Smooth muscle cell (in vitro differentiated cells): ENCODE measurements at regions not wholly inside any gene's neighbourhood (a gene's known extent, or its start where the extent isn't known, plus 50 kb on each side); places are given as distances from the start of the nearest gene placed in this dataset.

Experiments
- DNase-seq: peaks from one replicate; lab custom pipeline; 2025; ENCODE audit not compliant: unreplicated experiment; lab: John Stamatoyannopoulos, UW
- H2AFZ ChIP-seq: fragments of 200-600 bp; sonication (generic); 2 replicates; pipeline ENCODE4 v1.6.0; 2016; ENCODE audit warnings: antibody characterized with exemption, low read depth, mild to moderate bottlenecking
- H3F3A ChIP-seq: fragments of 200-600 bp; sonication (generic); 2 replicates; pipeline ENCODE4 v1.6.0; 2017; ENCODE audit warnings: antibody characterized with exemption, low read depth
- H3K27ac ChIP-seq: fragments of 200-600 bp; sonication (generic); 2 replicates; pipeline ENCODE4 v1.5.1; 2016; ENCODE audit warnings: low read depth, mild to moderate bottlenecking
- H3K27me3 ChIP-seq: fragments of 200-600 bp; sonication (generic); 2 replicates; pipeline ENCODE4 v1.6.1; 2016; ENCODE audit warnings: low read depth, mild to moderate bottlenecking
- H3K36me3 ChIP-seq: fragments of 200-600 bp; sonication (generic); 2 replicates; pipeline ENCODE4 v1.5.1; 2016; ENCODE audit warnings: low read depth
- H3K4me1 ChIP-seq: fragments of 200-600 bp; sonication (generic); 2 replicates; pipeline ENCODE4 v1.5.1; 2016; ENCODE audit warnings: low read depth
- H3K4me2 ChIP-seq: fragments of 200-600 bp; sonication (generic); 2 replicates; pipeline ENCODE4 v1.6.0; 2016; ENCODE audit warnings: mild to moderate bottlenecking
- H3K4me3 ChIP-seq: fragments of 200-600 bp; sonication (generic); 2 replicates; pipeline ENCODE4 v1.5.1; 2016; ENCODE audit warnings: mild to moderate bottlenecking
- H3K79me2 ChIP-seq: fragments of 200-600 bp; sonication (generic); 2 replicates; pipeline ENCODE4 v1.6.0; 2016; ENCODE audit warnings: low read depth, mild to moderate bottlenecking
- H3K9ac ChIP-seq: fragments of 200-600 bp; sonication (generic); 2 replicates; pipeline ENCODE4 v1.6.0; 2016; ENCODE audit warnings: low read depth
- H3K9me3 ChIP-seq: fragments of 200-600 bp; sonication (generic); replicated peaks from 2 replicates; pipeline ENCODE4 v1.5.1; 2016; ENCODE audit warnings: low read depth
- H4K20me1 ChIP-seq: fragments of 200-600 bp; sonication (generic); 2 replicates; pipeline ENCODE4 v1.6.0; 2016; ENCODE audit warnings: low read depth
- CTCF ChIP-seq: fragments of 200-600 bp; sonication (generic); IDR thresholded peaks from 2 replicates; pipeline ENCODE4 v1.5.1; 2017; ENCODE audit warnings: borderline replicate concordance, mild to moderate bottlenecking, antibody characterized with exemption; ENCODE audit not compliant: insufficient read depth, poor library complexity, severe bottlenecking
- WGBS: methylation state at CpG from one replicate; pipeline ENCODE4 v1.1.7; 2016; ENCODE audit warnings: low lambda C conversion rate; 5-methylcytosine and 5-hydroxymethylcytosine counted together

GRCh38 chr5:175347027-175347426 is 97.0 kb downstream of the DRD1 start:
- no peak overlapping the region for H2AFZ ChIP-seq
- whole genome bisulfite sequencing, result 29% methylated on average over 5 of the region's 5 CpGs
- DNase-seq, result no peak
- no peak overlapping the region for H3K27ac ChIP-seq
- H3K4me1 ChIP-seq, result peaks cover 20% of the 10 kb centered on the region
- no peak for TF ChIP-seq CTCF
- H3K4me2 ChIP-seq, result peak overlapping the region; percentile 9
- no peaks in the 10 kb centered on the region for H4K20me1 ChIP-seq
- H3K27me3 ChIP-seq, result no peaks in the 10 kb centered on the region
- H3K9ac ChIP-seq, result no peak overlapping the region
- H3K4me3 ChIP-seq, result no peak overlapping the region
- H3K36me3 ChIP-seq, result no peaks in the 10 kb centered on the region
- H3F3A ChIP-seq, result peaks cover 10% of the 10 kb centered on the region
- no peaks in the 10 kb centered on the region for H3K9me3 ChIP-seq
- no peaks in the 10 kb centered on the region for H3K79me2 ChIP-seq

- no peaks in the 10 kb centered on the region for H3K9me3 ChIP-seq
- no peak for DNase-seq
- no peaks in the 10 kb centered on the region for H3K36me3 ChIP-seq
- H3K79me2 ChIP-seq, result no peaks in the 10 kb centered on the region
- no peaks in the 10 kb centered on the region for H4K20me1 ChIP-seq
- H3K4me3 ChIP-seq, result no peak overlapping the region
- H3K4me1 ChIP-seq, result peaks cover 20% of the 10 kb centered on the region
- no peak overlapping the region for H2AFZ ChIP-seq
- H3K27me3 ChIP-seq, result no peaks in the 10 kb centered on the region
- peaks cover 10% of the 10 kb centered on the region for H3F3A ChIP-seq
- peak overlapping the region; percentile 27 for H3K4me2 ChIP-seq
- WGBS, result 38% methylated on average over 4 of the region's 4 CpGs
- no peak overlapping the region for H3K9ac ChIP-seq
- no peak for TF ChIP-seq CTCF
- peak overlapping the region; percentile 34 for H3K27ac ChIP-seq
These were observed 99.4 kb downstream of the DRD1 start for GRCh38 chr5:175344331-175345195.

GRCh38 chr5:175343308-175343707 is 100.7 kb downstream of the DRD1 start:
- Histone ChIP-seq H3K79me2 (no peaks in the 10 kb centered on the region), H3K4me1 (peaks cover 19% of the 10 kb centered on the region), H3K27me3 (no peaks in the 10 kb centered on the region), H3K9me3 (no peaks in the 10 kb centered on the region), H3K36me3 (no peaks in the 10 kb centered on the region), H3K4me2 (peak overlapping the region; percentile 27), H3K27ac (peak overlapping the region; percentile 23), H4K20me1 (no peaks in the 10 kb centered on the region), H3K4me3 (no peak overlapping the region), H3K9ac (no peak overlapping the region), H2AFZ (no peak overlapping the region), H3F3A (peaks cover 10% of the 10 kb centered on the region)
- DNase-seq, result no peak
- WGBS, result 82% methylated on average over 2 of the region's 2 CpGs
- no peak for TF ChIP-seq CTCF

GRCh38 chr5:175340180-175340579 is 103.8 kb downstream of the DRD1 start:
- no peak for TF ChIP-seq CTCF
- Histone ChIP-seq H3F3A (peaks cover 9% of the 10 kb centered on the region), H3K4me3 (no peak overlapping the region), H3K9me3 (no peaks in the 10 kb centered on the region), H3K27me3 (no peaks in the 10 kb centered on the region), H3K79me2 (no peaks in the 10 kb centered on the region), H3K4me1 (no peaks in the 10 kb centered on the region), H3K4me2 (no peak overlapping the region), H4K20me1 (no peaks in the 10 kb centered on the region), H3K36me3 (no peaks in the 10 kb centered on the region), H3K27ac (no peak overlapping the region), H3K9ac (no peak overlapping the region), H2AFZ (no peak overlapping the region)
- WGBS, result 80% methylated on average over 2 of the region's 2 CpGs
- no peak for DNase-seq
